ENCODE measurements at regions not wholly inside any gene's neighbourhood (a gene's known extent, or its start where the extent isn't known, plus 50 kb on each side); places are given as distances from the start of the nearest gene placed in this dataset.

DNA sequence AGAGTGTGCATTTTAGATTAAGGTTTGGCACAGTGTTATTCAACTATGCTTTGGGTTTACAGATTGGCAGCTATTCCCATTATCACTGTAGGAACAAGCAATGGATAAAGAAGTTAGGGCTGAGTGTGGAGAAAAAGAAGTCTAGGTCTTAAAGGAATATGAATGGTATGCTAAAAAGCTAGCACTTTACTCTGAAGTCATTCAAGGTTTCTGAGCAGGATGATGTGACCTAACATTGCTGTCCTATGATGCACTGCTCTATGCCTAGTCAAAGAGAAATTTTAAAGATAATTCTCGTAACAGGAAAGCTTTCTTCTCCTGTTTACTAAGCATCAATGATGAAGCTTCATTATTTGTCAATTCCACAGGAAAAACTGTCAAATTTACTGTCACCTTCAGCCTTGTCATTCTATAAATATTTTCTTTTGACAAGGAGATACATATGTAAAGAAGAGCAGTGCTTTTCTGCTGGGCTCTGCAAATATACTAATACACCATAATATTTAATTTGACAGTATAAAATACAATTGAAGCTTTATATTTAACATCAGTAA, 476.1 kb upstream of the PTPRD start:
- no peak for TF ChIP-seq CTCF (IDR thresholded peaks at IDR 0.05)
- no peak for TF ChIP-seq EZH2 (IDR thresholded peaks at IDR 0.05; ENCODE audit: borderline replicate concordance, insufficient read depth, low read depth, low read length, poor library complexity, severe bottlenecking)
- Histone ChIP-seq H3K9me3 (ENCODE audit: control extremely low read depth in 1 of 3, control insufficient read depth in 2 of 3, insufficient read depth in 1 of 3, low read length in 2 of 3) (peaks cover 0 to 1% (median 0%) of the 10 kb centered on the region in 3 donors), H3K9ac (ENCODE audit: low read length) (no peak overlapping the region), H3K36me3 (replicated peaks in 1 of 2; ENCODE audit: control extremely low read depth in 1 of 2, control insufficient read depth in 1 of 2, extremely low read depth in 1 of 2, insufficient read depth in 2 of 2, low read length in 1 of 2) (no peaks in the 10 kb centered on the region), H3K4me3 (ENCODE audit: control extremely low read depth in 1 of 5, extremely low read depth in 1 of 5, insufficient read depth in 1 of 5, low read depth in 2 of 5, low read length in 4 of 5) (no peak overlapping the region), H3K4me1 (ENCODE audit: control insufficient read depth in 2 of 2, insufficient read depth in 2 of 2, low read length in 2 of 2) (no peaks in the 10 kb centered on the region), H3K27ac (ENCODE audit: low read length in 2 of 2) (no peak overlapping the region), H3K4me2 (replicated peaks; ENCODE audit: low read depth, low read length, poor library complexity, severe bottlenecking) (no peak overlapping the region), H3K27me3 (replicated peaks in 1 of 4; ENCODE audit: control extremely low read depth in 1 of 4, control insufficient read depth in 3 of 4, insufficient read depth in 4 of 4, low read length in 3 of 4) (no peaks in the 10 kb centered on the region), H3K79me2 (ENCODE audit: control insufficient read depth, insufficient read depth, low read length) (no peaks in the 10 kb centered on the region), H2AFZ (ENCODE audit: insufficient read depth, low read depth, low read length, poor library complexity, severe bottlenecking) (no peak overlapping the region), H4K20me1 (ENCODE audit: control insufficient read depth, insufficient read depth, low read length, poor library complexity, severe bottlenecking) (no peaks in the 10 kb centered on the region)
- no peak overlapping the region for H3K4me3 Mint-ChIP-seq
- H3K27ac Mint-ChIP-seq = no peak overlapping the region
- no peaks in the 10 kb centered on the region for H3K9me3 Mint-ChIP-seq (ENCODE audit: insufficient read depth)
- ATAC-seq (ENCODE audit: low read depth) (no peak), DNase-seq (no peak)
- no CpG with 5 or more reads among the region's 1 CpG for WGBS (ENCODE audit: insufficient coverage)
- no peaks in the 10 kb centered on the region for H3K4me1 Mint-ChIP-seq
- POLR2A ChIA-PET = no interaction called here
- no peaks in the 10 kb centered on the region for H3K27me3 Mint-ChIP-seq
- intact Hi-C loops (cut with micrococcal nuclease) = no loop called here
- CTCF ChIA-PET = no interaction called here

GRCh38 chr9:11092974-11093373, 480.2 kb upstream of the PTPRD start:
- no CpG with 5 or more reads among the region's 1 CpG for WGBS (ENCODE audit: insufficient coverage)
- POLR2A ChIA-PET = no interaction called here
- intact Hi-C loops (cut with micrococcal nuclease) = no loop called here

More at GRCh38 chr9:11092974-11093373, 480.2 kb upstream of the PTPRD start:
- Histone ChIP-seq H3K4me1 (ENCODE audit: control insufficient read depth in 2 of 2, insufficient read depth in 2 of 2, low read length in 2 of 2) (no peaks in the 10 kb centered on the region), H3K4me3 (ENCODE audit: control extremely low read depth in 1 of 5, extremely low read depth in 1 of 5, insufficient read depth in 1 of 5, low read depth in 2 of 5, low read length in 4 of 5) (no peak overlapping the region), H2AFZ (ENCODE audit: insufficient read depth, low read depth, low read length, poor library complexity, severe bottlenecking) (no peak overlapping the region), H4K20me1 (ENCODE audit: control insufficient read depth, insufficient read depth, low read length, poor library complexity, severe bottlenecking) (no peaks in the 10 kb centered on the region), H3K4me2 (replicated peaks; ENCODE audit: low read depth, low read length, poor library complexity, severe bottlenecking) (no peak overlapping the region), H3K27ac (ENCODE audit: low read length in 2 of 2) (no peak overlapping the region), H3K9me3 (ENCODE audit: control extremely low read depth in 1 of 3, control insufficient read depth in 2 of 3, insufficient read depth in 1 of 3, low read length in 2 of 3) (no peaks in the 10 kb centered on the region), H3K79me2 (ENCODE audit: control insufficient read depth, insufficient read depth, low read length) (no peaks in the 10 kb centered on the region), H3K9ac (ENCODE audit: low read length) (no peak overlapping the region), H3K36me3 (replicated peaks in 1 of 2; ENCODE audit: control extremely low read depth in 1 of 2, control insufficient read depth in 1 of 2, extremely low read depth in 1 of 2, insufficient read depth in 2 of 2, low read length in 1 of 2) (no peaks in the 10 kb centered on the region), H3K27me3 (replicated peaks in 1 of 4; ENCODE audit: control extremely low read depth in 1 of 4, control insufficient read depth in 3 of 4, insufficient read depth in 4 of 4, low read length in 3 of 4) (no peaks in the 10 kb centered on the region)
- CTCF ChIA-PET = no interaction called here
- no peak for TF ChIP-seq CTCF (IDR thresholded peaks at IDR 0.05)
- TF ChIP-seq EZH2 (IDR thresholded peaks at IDR 0.05; ENCODE audit: borderline replicate concordance, insufficient read depth, low read depth, low read length, poor library complexity, severe bottlenecking) = no peak
- DNase-seq (no peak), ATAC-seq (ENCODE audit: low read depth) (no peak)
- Mint-ChIP-seq H3K4me3 (no peak overlapping the region), H3K9me3 (ENCODE audit: insufficient read depth) (no peaks in the 10 kb centered on the region), H3K27ac (no peak overlapping the region), H3K4me1 (no peaks in the 10 kb centered on the region), H3K27me3 (no peaks in the 10 kb centered on the region)

Measured in B cell (primary cell).